Upper lobe of right lung (tissue), 1 donor: ENCODE measurements at regions not wholly inside any gene's neighbourhood (a gene's known extent, or its start where the extent isn't known, plus 50 kb on each side); places are given as distances from the start of the nearest gene placed in this dataset.

Experiments
- ATAC-seq: fragments of 200-7000 bp; cut with Tn5 transposase; one replicate; pipeline ENCODE4 v1.9.1; 2020; ENCODE audit warnings: mild to moderate bottlenecking, moderate library complexity
- DNase-seq: peaks from one replicate; pipeline ENCODE4 v3.0.0-alpha.2; 2020
- H3K27ac ChIP-seq: fragments of 200-600 bp; one replicate; pipeline ENCODE4 v1.8.0; 2022
- H3K27me3 ChIP-seq: fragments of 200-600 bp; one replicate; pipeline ENCODE4 v1.8.0; 2022; ENCODE audit warnings: mild to moderate bottlenecking
- H3K36me3 ChIP-seq: fragments of 200-600 bp; one replicate; pipeline ENCODE4 v1.8.0; 2022
- H3K4me1 ChIP-seq: fragments of 200-600 bp; one replicate; pipeline ENCODE4 v1.8.0; 2022
- H3K4me3 ChIP-seq: fragments of 200-600 bp; one replicate; pipeline ENCODE4 v1.8.0; 2022; ENCODE audit warnings: mild to moderate bottlenecking
- H3K9me3 ChIP-seq: fragments of 200-600 bp; one replicate; pipeline ENCODE4 v1.8.0; 2022
- CTCF ChIP-seq: fragments of 200-600 bp; IDR thresholded peaks from one replicate; pipeline ENCODE4 v1.8.0; 2022; ENCODE audit warnings: antibody characterized with exemption
- intact Hi-C: fragments of 100-400 bp; cut with DNase I; formaldehyde crosslinking; loops from one replicate; pipeline ENCODE4 v1.11.0; 2022
- donor health status: DM: no; HTN: yes; CAD: no; lungs with severe emphysema.

GRCh38 chr6:156502969-156503504 lies 274.1 kb upstream of the ARID1B start:
- Histone ChIP-seq H3K4me3 (no peak overlapping the region), H3K27ac (no peak overlapping the region), H3K27me3 (no peaks in the 10 kb centered on the region), H3K9me3 (no peaks in the 10 kb centered on the region), H3K36me3 (no peaks in the 10 kb centered on the region), H3K4me1 (no peaks in the 10 kb centered on the region)
- ATAC-seq (no peak), DNase-seq (no peak)
- no peak for TF ChIP-seq CTCF
- intact Hi-C loops = no loop called here

- Histone ChIP-seq H3K36me3 (no peaks in the 10 kb centered on the region), H3K4me1 (no peaks in the 10 kb centered on the region), H3K9me3 (no peaks in the 10 kb centered on the region), H3K27ac (no peak overlapping the region), H3K27me3 (no peaks in the 10 kb centered on the region), H3K4me3 (no peak overlapping the region)
- intact Hi-C loops = no loop called here
- ATAC-seq = no peak
- no peak for DNase-seq
- no peak for TF ChIP-seq CTCF
Measured at GRCh38 chr6:156497618-156498017, 279.6 kb upstream of the ARID1B start.

- no peak for TF ChIP-seq CTCF
- H3K27me3 ChIP-seq = no peaks in the 10 kb centered on the region
- no peaks in the 10 kb centered on the region for H3K36me3 ChIP-seq
- intact Hi-C loops = no loop called here
- no peak for DNase-seq
- H3K4me1 ChIP-seq = no peaks in the 10 kb centered on the region
- peaks cover 3% of the 10 kb centered on the region for H3K9me3 ChIP-seq
- no peak overlapping the region for H3K4me3 ChIP-seq
- ATAC-seq = peak; percentile 92
- no peak overlapping the region for H3K27ac ChIP-seq
Measured at GRCh38 chr6:156487877-156488276, 289.3 kb upstream of the ARID1B start.

GRCh38 chr6:156485150-156485549 lies 292.0 kb upstream of the ARID1B start:
- Histone ChIP-seq H3K4me3 (no peak overlapping the region), H3K4me1 (no peaks in the 10 kb centered on the region), H3K27ac (no peak overlapping the region), H3K27me3 (no peaks in the 10 kb centered on the region), H3K9me3 (peaks cover 3% of the 10 kb centered on the region), H3K36me3 (no peaks in the 10 kb centered on the region)
- no peak for TF ChIP-seq CTCF
- intact Hi-C loops = no loop called here
- ATAC-seq = no peak
- no peak for DNase-seq

- ATAC-seq = no peak
- no peaks in the 10 kb centered on the region for H3K27me3 ChIP-seq
Measured at GRCh38 chr6:156474507-156475120, 302.6 kb upstream of the ARID1B start.

More at GRCh38 chr6:156474507-156475120, 302.6 kb upstream of the ARID1B start:
- Histone ChIP-seq H3K4me3 (no peak overlapping the region), H3K36me3 (no peaks in the 10 kb centered on the region), H3K27ac (no peak overlapping the region), H3K4me1 (no peaks in the 10 kb centered on the region), H3K9me3 (no peaks in the 10 kb centered on the region)
- intact Hi-C loops = no loop called here
- DNase-seq = no peak
- TF ChIP-seq CTCF = no peak
